Fibroblast of pulmonary artery (primary cell): ENCODE measurements at regions not wholly inside any gene's neighbourhood (a gene's known extent, or its start where the extent isn't known, plus 50 kb on each side); places are given as distances from the start of the nearest gene placed in this dataset.

Experiments
- DNase-seq: peaks from one replicate; pipeline ENCODE4 v3.0.0-alpha.2; 2010; ENCODE audit warnings: low read depth
- H3K4me3 ChIP-seq: replicated peaks from 2 replicates; pipeline ENCODE4 v1.5.1; 2011; ENCODE audit warnings: low read depth, mild to moderate bottlenecking, control low read depth, low read length, moderate library complexity
- CTCF ChIP-seq: IDR thresholded peaks from 2 replicates; pipeline ENCODE4 v1.5.1; 2011; ENCODE audit warnings: mild to moderate bottlenecking, control low read depth, low read length, inconsistent platforms; ENCODE audit errors: missing control alignments

GRCh38 chr12:93060666-93061472 is 131.8 kb upstream of the EEA1 start:
- no peak overlapping the region for H3K4me3 ChIP-seq
- TF ChIP-seq CTCF: peak; percentile 23
- peak; percentile 59 for DNase-seq

- no peak overlapping the region for H3K4me3 ChIP-seq
- DNase-seq: no peak
- TF ChIP-seq CTCF: no peak
Measured at GRCh38 chr12:93061473-93062419, 132.7 kb upstream of the EEA1 start.

GRCh38 chr12:93065896-93066295 is 136.8 kb upstream of the EEA1 start:
- no peak for TF ChIP-seq CTCF
- no peak for DNase-seq
- no peak overlapping the region for H3K4me3 ChIP-seq

GRCh38 chr12:93072340-93072739 is 143.2 kb upstream of the EEA1 start:
- no peak overlapping the region for H3K4me3 ChIP-seq
- TF ChIP-seq CTCF: no peak
- DNase-seq: no peak

GRCh38 chr12:93073324-93073723 is 144.2 kb upstream of the EEA1 start:
- TF ChIP-seq CTCF: no peak

GRCh38 chr12:93078059-93078458 is 149.0 kb upstream of the EEA1 start:
- no peak for DNase-seq
- H3K4me3 ChIP-seq: no peak overlapping the region
- no peak for TF ChIP-seq CTCF

More at GRCh38 chr12:93073324-93073723, 144.2 kb upstream of the EEA1 start:
- no peak overlapping the region for H3K4me3 ChIP-seq
- DNase-seq: no peak
